ENCODE measurements at regions not wholly inside any gene's neighbourhood (a gene's known extent, or its start where the extent isn't known, plus 50 kb on each side); places are given as distances from the start of the nearest gene placed in this dataset.

DNA sequence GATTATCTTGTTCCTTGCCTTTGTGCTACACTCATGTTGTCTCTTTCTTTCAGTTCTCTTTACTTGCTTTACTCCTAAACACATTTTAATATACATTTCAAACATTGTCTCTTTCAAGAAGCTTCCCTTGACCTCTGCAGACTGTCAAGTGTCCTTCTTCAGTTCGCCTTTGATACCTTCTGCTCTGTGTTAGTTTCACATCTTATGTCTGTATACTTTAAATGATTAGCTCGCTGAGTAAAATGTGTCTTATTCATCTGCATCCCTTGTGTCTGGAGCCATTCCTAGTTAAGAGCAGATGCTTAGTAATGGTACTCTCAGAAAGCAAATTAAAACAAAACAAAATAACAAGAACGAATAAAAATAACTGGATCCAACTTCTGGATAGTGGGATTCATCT lies 303.3 kb downstream of the S1PR1 start (continued):
- TF ChIP-seq, protein P1, sequence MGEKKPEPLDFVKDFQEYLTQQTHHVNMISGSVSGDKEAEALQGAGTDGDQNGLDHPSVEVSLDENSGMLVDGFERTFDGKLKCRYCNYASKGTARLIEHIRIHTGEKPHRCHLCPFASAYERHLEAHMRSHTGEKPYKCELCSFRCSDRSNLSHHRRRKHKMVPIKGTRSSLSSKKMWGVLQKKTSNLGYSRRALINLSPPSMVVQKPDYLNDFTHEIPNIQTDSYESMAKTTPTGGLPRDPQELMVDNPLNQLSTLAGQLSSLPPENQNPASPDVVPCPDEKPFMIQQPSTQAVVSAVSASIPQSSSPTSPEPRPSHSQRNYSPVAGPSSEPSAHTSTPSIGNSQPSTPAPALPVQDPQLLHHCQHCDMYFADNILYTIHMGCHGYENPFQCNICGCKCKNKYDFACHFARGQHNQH (CRISPR knock-in tag; IDR thresholded peaks at IDR 0.05) = no peak
- TF ChIP-seq TARDBP (CRISPR knock-in tag; IDR thresholded peaks at IDR 0.05) (no peak), ZNF607 (CRISPR knock-in tag; IDR thresholded peaks at IDR 0.05; ENCODE audit: borderline replicate concordance) (no peak), SRF (IDR thresholded peaks at IDR 0.05; ENCODE audit: low read depth, low read length) (no peak), SRSF1 (optimal IDR thresholded peaks at IDR 0.05; ENCODE audit: low read depth, low read length) (no peak), JARID2 (CRISPR knock-in tag; IDR thresholded peaks at IDR 0.05; ENCODE audit: insufficient replicate concordance) (no peak), MIER3 (CRISPR knock-in tag; IDR thresholded peaks at IDR 0.05; ENCODE audit: borderline replicate concordance) (no peak), BORCS8-MEF2B (CRISPR knock-in tag; IDR thresholded peaks at IDR 0.05) (no peak)
- TF ChIP-seq, protein P2, sequence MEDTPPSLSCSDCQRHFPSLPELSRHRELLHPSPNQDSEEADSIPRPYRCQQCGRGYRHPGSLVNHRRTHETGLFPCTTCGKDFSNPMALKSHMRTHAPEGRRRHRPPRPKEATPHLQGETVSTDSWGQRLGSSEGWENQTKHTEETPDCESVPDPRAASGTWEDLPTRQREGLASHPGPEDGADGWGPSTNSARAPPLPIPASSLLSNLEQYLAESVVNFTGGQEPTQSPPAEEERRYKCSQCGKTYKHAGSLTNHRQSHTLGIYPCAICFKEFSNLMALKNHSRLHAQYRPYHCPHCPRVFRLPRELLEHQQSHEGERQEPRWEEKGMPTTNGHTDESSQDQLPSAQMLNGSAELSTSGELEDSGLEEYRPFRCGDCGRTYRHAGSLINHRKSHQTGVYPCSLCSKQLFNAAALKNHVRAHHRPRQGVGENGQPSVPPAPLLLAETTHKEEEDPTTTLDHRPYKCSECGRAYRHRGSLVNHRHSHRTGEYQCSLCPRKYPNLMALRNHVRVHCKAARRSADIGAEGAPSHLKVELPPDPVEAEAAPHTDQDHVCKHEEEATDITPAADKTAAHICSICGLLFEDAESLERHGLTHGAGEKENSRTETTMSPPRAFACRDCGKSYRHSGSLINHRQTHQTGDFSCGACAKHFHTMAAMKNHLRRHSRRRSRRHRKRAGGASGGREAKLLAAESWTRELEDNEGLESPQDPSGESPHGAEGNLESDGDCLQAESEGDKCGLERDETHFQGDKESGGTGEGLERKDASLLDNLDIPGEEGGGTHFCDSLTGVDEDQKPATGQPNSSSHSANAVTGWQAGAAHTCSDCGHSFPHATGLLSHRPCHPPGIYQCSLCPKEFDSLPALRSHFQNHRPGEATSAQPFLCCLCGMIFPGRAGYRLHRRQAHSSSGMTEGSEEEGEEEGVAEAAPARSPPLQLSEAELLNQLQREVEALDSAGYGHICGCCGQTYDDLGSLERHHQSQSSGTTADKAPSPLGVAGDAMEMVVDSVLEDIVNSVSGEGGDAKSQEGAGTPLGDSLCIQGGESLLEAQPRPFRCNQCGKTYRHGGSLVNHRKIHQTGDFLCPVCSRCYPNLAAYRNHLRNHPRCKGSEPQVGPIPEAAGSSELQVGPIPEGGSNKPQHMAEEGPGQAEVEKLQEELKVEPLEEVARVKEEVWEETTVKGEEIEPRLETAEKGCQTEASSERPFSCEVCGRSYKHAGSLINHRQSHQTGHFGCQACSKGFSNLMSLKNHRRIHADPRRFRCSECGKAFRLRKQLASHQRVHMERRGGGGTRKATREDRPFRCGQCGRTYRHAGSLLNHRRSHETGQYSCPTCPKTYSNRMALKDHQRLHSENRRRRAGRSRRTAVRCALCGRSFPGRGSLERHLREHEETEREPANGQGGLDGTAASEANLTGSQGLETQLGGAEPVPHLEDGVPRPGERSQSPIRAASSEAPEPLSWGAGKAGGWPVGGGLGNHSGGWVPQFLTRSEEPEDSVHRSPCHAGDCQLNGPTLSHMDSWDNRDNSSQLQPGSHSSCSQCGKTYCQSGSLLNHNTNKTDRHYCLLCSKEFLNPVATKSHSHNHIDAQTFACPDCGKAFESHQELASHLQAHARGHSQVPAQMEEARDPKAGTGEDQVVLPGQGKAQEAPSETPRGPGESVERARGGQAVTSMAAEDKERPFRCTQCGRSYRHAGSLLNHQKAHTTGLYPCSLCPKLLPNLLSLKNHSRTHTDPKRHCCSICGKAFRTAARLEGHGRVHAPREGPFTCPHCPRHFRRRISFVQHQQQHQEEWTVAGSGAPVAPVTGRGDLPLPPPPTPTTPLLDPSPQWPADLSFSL (CRISPR knock-in tag; IDR thresholded peaks at IDR 0.05) = no peak
- TF ChIP-seq, protein P3, sequence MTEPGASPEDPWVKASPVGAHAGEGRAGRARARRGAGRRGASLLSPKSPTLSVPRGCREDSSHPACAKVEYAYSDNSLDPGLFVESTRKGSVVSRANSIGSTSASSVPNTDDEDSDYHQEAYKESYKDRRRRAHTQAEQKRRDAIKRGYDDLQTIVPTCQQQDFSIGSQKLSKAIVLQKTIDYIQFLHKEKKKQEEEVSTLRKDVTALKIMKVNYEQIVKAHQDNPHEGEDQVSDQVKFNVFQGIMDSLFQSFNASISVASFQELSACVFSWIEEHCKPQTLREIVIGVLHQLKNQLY (CRISPR knock-in tag; IDR thresholded peaks at IDR 0.05) = no peak
- TF ChIP-seq, protein P4, sequence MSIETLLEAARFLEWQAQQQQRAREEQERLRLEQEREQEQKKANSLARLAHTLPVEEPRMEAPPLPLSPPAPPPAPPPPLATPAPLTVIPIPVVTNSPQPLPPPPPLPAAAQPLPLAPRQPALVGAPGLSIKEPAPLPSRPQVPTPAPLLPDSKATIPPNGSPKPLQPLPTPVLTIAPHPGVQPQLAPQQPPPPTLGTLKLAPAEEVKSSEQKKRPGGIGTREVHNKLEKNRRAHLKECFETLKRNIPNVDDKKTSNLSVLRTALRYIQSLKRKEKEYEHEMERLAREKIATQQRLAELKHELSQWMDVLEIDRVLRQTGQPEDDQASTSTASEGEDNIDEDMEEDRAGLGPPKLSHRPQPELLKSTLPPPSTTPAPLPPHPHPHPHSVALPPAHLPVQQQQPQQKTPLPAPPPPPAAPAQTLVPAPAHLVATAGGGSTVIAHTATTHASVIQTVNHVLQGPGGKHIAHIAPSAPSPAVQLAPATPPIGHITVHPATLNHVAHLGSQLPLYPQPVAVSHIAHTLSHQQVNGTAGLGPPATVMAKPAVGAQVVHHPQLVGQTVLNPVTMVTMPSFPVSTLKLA (IDR thresholded peaks at IDR 0.05) = no peak

Measured in HepG2 (cell line).